LNCAP (cell line): ENCODE measurements at regions not wholly inside any gene's neighbourhood (a gene's known extent, or its start where the extent isn't known, plus 50 kb on each side); places are given as distances from the start of the nearest gene placed in this dataset.

Experiments used
- TF ChIP-seq, protein P1 (sequence below): fragments of 450-650 bp; IDR thresholded peaks from 2 replicates; pipeline ENCODE4 v1.5.1; 2017; ENCODE audit warnings: mild to moderate bottlenecking

DNA sequence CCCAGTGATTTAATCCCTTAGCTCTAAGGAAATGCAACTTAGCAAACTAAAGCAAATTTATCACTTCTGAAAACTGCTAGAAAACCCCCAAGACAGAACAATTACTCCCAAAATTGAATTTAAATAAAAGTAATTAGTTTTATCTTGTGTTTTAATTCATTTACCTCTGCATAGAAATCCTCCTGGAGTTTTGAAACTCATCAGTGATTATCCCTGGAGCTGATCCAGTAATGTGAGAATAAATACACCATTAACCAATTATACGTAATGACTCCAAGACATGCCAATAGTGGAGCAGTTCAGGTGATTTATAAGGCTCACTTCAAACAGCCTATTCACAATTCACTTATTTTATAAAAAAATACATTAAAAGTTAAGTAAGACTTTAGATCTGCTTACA is 855.3 kb upstream of the FLRT2 start:
- TF ChIP-seq, protein P1, sequence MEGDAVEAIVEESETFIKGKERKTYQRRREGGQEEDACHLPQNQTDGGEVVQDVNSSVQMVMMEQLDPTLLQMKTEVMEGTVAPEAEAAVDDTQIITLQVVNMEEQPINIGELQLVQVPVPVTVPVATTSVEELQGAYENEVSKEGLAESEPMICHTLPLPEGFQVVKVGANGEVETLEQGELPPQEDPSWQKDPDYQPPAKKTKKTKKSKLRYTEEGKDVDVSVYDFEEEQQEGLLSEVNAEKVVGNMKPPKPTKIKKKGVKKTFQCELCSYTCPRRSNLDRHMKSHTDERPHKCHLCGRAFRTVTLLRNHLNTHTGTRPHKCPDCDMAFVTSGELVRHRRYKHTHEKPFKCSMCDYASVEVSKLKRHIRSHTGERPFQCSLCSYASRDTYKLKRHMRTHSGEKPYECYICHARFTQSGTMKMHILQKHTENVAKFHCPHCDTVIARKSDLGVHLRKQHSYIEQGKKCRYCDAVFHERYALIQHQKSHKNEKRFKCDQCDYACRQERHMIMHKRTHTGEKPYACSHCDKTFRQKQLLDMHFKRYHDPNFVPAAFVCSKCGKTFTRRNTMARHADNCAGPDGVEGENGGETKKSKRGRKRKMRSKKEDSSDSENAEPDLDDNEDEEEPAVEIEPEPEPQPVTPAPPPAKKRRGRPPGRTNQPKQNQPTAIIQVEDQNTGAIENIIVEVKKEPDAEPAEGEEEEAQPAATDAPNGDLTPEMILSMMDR = no peak

DNA sequence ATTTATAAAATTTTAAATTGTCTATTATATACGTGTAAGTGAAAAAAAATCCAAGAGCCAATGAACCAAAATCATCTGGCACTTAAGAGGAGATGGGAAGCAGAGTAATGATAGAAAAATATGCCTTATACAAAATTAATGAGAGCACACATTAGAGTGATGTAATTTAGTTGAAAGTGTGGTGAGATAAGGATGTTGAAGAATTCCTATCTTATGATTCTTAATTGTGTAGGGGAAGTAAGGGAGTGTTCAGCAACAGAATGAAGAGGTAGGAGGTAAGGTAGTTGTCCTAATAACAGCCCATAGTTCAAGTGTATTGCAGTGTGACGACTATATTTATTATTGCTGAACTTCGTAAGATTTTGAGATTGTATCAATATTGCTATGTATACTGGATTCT is 843.4 kb upstream of the FLRT2 start:
- TF ChIP-seq, protein P1 = no peak

DNA sequence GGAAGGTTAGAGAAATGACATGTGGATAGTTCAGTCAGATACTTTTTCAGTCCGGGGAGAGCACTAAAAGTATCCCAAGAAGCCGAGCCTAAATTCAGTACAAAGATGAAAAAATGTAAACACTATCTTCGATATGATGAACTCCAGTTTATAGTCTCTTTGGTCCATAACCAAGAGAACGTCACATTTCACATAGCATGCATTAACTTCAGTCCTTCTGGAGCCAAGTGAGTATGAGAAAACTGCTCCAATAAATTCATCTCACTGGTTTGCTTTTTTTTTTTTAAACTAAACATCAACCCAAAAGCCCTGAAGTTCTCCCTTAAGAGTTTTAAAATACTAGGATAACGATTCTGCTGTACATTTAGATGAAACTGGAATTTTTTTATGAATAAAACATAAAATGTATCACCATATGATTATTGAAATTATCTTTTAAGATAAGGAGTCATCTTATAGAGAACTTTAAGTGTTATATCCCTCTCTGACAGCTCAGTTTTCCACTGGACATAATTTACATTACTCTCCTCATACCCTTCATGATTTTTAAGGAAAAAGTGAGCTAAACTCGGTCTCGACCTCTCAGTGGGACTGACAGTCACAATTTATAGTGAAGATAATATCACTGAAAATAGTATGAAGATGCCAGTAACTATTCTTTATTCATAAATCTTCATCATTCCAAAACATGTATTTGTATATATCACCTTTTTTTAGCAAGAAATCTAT is 841.5 kb upstream of the FLRT2 start:
- TF ChIP-seq, protein P1 = no peak

DNA sequence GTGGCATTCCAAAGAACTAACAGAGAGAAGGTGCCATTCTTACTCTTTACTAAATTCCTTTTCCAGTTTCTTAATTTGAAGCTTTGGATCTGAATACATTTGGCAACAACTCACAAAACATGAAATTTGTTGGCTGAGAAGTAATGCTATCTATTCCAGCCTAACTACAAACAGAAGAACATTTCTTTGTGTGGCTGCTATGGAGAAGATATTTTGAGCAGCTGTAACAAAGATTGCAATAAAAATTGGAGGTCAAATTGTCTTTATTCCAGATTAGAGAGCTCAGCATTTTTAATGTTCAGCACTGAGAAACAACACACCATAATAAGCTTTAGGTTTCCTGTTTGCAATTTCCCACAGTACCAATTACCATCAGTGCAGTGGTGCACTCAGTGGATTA is 835.8 kb upstream of the FLRT2 start:
- TF ChIP-seq, protein P1 = no peak

DNA sequence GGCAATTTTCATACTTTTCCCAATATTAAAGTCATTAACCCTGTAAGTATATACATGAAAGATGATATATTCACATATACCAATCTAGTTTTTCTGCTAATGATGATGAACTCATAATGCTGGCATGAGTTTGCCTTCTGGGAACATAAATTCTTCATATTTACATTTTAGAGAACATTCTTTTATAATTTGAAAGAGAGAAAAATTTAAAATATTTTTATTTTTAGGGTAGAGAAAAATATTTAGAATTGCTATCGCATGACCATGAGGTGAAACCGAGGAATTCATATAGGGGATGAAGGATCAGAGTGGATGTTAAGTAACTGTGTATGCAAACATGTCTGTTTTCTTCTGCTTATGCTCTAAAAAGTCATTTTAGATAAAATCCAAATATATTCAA is 825.3 kb upstream of the FLRT2 start:
- TF ChIP-seq, protein P1 = no peak

DNA sequence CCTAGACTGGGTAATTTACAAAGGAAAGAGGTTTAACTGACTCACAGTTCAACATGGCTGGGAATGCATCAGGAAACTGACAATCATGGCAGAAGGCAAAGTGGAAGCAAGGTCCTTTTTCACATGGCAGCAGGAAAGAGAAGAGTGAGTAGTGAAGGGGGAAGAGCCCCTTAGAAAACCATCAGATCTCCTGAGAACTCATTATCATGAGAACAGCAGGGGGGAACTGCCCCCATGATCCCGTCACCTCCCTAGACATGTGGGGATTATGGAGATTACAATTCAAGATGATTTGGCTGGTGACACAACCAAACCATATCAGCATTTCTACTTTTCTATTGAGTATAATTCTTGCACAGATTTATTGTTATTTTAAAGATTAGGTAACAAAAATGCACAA is 822.1 kb upstream of the FLRT2 start:
- TF ChIP-seq, protein P1 = no peak

DNA sequence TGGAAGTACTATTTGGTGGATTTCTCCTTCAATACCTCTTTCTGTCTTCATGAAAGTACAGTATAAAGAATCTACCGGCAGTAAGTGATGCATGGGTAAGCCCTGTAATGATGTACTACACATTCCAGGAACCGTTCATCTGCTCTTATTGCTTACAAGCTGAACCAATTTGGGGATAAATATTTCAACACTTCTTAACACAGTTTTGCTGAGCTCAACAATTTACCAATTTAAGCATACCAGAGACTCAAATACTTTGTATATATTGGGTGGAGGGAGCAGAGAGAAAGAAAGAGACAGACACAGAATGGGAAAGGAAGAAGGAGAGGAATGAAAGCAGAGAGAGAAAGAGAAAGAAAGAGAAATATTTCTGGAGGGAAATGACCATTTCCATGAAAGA is 821.1 kb upstream of the FLRT2 start:
- TF ChIP-seq, protein P1 = no peak

DNA sequence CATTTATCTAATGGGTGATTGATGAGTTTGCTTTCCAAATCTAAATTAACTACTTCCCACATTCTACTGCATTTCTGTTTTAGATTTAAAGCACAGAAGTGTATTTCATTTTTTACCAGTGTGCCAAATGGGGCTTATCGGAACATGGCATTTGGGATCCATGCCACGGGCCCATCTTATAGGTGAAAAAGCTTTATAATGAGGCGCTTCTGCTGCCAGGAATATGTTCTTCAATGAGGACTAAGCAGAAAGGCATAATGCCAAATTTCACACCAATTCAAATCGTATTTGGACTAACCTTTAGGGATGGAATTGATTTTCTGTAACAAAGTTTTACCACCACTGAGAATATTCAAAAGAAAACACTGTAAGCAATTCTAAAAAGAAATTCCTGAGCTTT is 803.5 kb upstream of the FLRT2 start:
- TF ChIP-seq, protein P1 = no peak
